ENCODE measurements at regions not wholly inside any gene's neighbourhood (a gene's known extent, or its start where the extent isn't known, plus 50 kb on each side); places are given as distances from the start of the nearest gene placed in this dataset.

DNA sequence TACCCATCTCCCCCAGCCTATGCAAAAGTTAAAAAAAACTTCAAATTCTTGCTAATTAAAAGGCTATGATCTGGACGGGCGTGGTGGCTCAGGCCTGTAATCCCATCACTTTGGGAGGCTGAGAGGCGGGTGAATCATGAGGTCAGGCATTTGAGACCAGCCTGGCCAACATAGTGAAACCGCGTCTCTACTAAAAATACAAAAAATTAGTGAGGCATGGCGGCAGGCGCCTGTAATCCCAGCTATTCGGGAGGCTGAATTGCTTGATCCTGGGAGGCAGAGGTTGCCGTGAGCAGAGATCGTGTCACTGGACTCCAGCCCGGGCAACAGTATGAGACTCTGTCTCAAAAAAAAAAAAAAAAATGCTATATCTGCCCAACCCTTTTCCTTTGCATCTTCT lies 925.4 kb downstream of the GALC start:
- TF ChIP-seq, protein P1, sequence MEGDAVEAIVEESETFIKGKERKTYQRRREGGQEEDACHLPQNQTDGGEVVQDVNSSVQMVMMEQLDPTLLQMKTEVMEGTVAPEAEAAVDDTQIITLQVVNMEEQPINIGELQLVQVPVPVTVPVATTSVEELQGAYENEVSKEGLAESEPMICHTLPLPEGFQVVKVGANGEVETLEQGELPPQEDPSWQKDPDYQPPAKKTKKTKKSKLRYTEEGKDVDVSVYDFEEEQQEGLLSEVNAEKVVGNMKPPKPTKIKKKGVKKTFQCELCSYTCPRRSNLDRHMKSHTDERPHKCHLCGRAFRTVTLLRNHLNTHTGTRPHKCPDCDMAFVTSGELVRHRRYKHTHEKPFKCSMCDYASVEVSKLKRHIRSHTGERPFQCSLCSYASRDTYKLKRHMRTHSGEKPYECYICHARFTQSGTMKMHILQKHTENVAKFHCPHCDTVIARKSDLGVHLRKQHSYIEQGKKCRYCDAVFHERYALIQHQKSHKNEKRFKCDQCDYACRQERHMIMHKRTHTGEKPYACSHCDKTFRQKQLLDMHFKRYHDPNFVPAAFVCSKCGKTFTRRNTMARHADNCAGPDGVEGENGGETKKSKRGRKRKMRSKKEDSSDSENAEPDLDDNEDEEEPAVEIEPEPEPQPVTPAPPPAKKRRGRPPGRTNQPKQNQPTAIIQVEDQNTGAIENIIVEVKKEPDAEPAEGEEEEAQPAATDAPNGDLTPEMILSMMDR (IDR thresholded peaks at IDR 0.05 in 2 of 3, conservative IDR thresholded peaks at IDR 0.05 in 1 of 3; ENCODE audit: control insufficient read depth in 2 of 3, extremely low read depth in 1 of 3, insufficient read depth in 1 of 3, low read depth in 3 of 3, low read length in 3 of 3), result no peak
- TF ChIP-seq SP1 (IDR thresholded peaks at IDR 0.05; ENCODE audit: low read depth, low read length) (no peak), FOS (IDR thresholded peaks at IDR 0.05; ENCODE audit: borderline replicate concordance, extremely low read depth, insufficient read length) (no peak), POLR2A (IDR thresholded peaks at IDR 0.05; ENCODE audit: low read depth, low read length) (no peak)
- TF ChIP-seq, protein P2, sequence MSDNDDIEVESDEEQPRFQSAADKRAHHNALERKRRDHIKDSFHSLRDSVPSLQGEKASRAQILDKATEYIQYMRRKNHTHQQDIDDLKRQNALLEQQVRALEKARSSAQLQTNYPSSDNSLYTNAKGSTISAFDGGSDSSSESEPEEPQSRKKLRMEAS (IDR thresholded peaks at IDR 0.05; ENCODE audit: low read depth, low read length), result no peak
- TF ChIP-seq, protein P3, sequence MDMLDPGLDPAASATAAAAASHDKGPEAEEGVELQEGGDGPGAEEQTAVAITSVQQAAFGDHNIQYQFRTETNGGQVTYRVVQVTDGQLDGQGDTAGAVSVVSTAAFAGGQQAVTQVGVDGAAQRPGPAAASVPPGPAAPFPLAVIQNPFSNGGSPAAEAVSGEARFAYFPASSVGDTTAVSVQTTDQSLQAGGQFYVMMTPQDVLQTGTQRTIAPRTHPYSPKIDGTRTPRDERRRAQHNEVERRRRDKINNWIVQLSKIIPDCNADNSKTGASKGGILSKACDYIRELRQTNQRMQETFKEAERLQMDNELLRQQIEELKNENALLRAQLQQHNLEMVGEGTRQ (IDR thresholded peaks at IDR 0.05; ENCODE audit: borderline replicate concordance, low read depth, low read length), result no peak
